ENCODE measurements at regions not wholly inside any gene's neighbourhood (a gene's known extent, or its start where the extent isn't known, plus 50 kb on each side); places are given as distances from the start of the nearest gene placed in this dataset.

GRCh38 chr7:136566491-136566890, 302.0 kb upstream of the CHRM2 start:
- TF ChIP-seq CTCF (IDR thresholded peaks at IDR 0.05; ENCODE audit: low read depth, low read length, missing input control) (no peak), RAD21 (IDR thresholded peaks at IDR 0.05) (no peak)

Data from liver (tissue), 3 donors.